Frontal cortex (tissue), 3 donors: ENCODE measurements at regions not wholly inside any gene's neighbourhood (a gene's known extent, or its start where the extent isn't known, plus 50 kb on each side); places are given as distances from the start of the nearest gene placed in this dataset.
A peak's percentile ranks its signal among the peaks of the same experiment; 100 is the strongest.
"Not testable (repeated sequence)": the region's sequence is repeated elsewhere in the genome, so short reads cannot be mapped to it uniquely, and the experiment has no call there.

ENCODE experiments used
- DNase-seq, 2 donors: peaks; one replicate each; pipeline ENCODE4 v3.0.0; 2012; ENCODE audit warnings: low spot score in 2 of 2
- FAIRE-seq: peaks from 2 replicates; lab custom pipeline; 2012; peaks lifted over from hg19 to GRCh38; lab: Jason Lieb, UNC
- donor health status: control.
- donor health status: control.
- donor health status: control.

DNA sequence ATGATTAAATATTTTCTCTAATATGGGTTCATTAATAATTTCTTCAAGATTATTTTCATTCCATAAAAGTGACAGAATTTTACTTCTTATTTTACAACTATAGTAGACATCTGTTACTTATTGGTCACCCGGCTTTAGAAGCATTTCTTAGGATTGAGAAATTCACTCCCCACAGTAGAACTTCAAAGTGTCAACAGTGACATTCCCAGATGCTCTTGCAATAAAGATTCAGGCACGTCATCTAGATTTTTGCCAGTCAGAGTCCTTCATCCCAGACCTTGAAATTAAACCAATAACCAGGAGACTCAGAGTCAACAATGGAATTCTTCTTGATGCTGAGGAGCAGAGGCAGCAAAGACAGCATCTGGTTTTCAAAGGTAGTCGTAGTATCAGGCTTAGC lies 190.8 kb downstream of the VGLL3 start:
- no peak for DNase-seq
- FAIRE-seq = no peak

DNA sequence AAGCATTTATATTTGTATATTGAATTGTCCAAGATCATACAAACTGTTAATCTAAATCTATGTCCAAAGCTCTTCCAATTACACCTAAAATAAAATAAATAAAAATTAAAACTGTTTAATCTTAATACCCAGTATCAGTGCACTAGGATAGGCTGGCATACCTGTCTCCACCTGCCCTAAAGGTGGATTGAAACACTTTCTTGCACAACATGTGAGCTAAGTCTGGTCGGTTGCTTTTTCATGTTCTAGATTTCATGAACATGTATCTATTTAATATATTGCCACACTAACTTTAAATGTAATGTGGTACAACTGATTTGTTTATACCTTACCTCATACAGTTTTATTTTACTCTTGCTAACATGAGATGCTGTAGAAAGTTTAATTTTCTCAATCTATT lies 193.0 kb downstream of the VGLL3 start:
- FAIRE-seq (no peak), DNase-seq (no peak)

DNA sequence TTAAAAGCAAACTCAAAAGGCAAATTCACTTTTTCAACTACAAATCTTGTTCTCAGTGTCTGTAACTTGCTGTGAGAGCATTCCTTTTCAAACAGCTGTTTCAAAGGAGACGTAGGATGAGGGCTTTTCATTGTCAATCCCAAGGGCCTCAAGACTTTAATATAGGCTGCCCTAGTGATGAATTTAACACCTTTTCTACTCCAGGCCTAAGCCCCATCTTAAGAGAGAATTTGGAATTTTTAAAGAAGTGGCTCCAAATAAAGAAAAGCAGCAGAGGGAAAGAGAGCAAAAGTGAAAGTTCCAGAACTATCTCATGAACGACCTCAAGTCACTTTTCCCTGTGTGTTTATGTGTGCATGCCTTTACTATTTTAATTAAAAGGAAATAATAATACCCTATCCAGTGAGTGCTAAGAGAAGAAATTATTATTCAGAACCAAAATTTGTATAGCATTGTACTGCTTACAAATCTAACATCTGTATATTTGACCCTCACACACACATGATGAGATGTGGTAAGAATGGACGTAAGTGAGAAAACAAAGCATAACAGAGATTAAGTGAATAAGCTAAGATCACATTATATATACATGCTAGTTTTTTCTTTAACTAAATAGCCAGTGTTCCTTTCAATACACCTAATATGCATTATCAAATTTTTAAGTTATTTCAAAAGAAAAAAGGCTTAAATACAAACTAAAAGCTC lies 196.4 kb downstream of the VGLL3 start:
- DNase-seq (no peak), FAIRE-seq (no peak)

DNA sequence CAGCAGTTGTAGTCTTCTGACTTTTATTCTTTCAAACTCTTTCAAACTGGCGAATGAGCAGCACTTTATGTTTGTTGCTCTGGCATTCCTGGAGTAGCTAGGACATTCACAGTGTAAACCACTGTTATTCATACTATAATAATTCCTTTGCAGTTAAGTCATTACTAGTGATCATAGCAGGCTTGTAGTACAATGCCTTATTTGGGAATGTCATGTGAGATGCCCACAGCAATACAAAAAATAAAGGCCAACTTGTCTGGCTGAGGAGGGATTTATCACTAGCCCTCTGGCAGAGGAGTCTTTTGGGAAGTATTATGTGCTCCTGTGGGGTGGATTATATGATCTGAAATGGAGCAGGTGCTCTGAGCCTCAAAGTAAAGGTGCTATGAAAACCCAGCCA lies 197.2 kb downstream of the VGLL3 start:
- FAIRE-seq (no peak), DNase-seq (no peak)

DNA sequence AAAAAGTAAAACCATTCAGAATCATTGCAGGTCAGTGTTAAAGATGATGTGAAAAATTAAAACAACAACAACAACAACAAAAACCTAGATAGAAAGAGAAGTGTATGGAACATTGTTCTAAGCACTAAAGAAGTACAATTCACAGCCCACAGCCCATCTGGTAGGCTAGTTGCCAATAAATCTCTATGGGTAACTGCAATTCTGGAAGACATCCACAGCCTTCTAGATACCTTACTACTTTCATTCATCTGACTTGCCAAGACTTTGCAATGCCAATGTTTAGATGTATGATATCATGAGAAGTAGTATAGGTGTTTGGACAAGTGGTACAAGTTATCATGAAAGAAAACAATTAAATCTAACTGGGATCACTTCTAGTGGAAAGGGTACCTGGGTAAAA lies 198.6 kb downstream of the VGLL3 start:
- no peak for FAIRE-seq
- DNase-seq = no peak

DNA sequence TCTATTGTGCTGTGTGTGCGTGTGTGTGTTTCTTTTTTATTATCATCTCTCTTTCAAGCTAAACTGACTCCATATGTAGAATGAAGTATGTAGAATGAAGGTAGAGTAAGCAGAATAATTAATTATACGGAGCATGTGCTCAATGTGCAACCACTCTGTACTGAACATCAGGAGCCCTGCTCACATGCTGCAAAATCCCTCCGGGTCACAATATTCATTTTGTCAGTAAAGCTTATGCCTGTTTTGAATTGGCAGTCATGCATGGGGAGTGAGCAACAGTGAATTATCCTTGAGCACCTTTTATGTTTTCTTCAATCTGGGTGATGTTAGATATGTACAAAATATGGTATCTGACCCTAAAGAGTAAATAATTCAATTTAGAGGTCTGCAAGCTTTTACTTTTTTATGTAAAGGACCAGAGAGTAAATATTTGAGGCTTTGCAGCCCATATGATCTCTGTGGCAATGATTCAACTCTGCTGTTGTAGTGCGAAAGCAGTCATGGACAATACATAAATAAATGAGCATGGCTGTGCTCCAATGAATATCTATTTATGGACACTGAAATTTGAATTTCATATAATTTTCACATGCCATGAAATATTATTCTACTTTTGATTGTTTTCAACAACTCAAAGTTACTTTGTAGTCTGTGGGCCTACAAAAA lies 199.9 kb downstream of the VGLL3 start:
- FAIRE-seq (no peak), DNase-seq (no peak)

DNA sequence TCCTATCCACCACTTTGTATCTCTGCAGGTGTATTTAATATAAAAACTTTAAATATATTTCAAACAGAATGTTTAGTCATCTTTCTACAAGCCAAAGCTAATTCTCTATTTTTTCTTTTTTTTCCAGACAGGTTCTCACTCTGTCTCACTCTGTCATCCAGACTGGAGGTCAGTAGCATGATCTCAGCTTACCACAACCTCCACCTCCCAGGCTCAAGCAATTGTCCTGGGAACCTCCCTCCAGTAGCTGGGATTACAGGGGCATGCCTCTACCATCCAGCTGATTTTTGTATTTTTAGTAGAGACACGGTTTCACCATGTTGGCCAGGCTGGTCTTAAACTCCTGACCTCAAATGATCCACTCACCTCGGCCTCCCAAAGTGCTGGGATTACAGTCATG lies 202.6 kb downstream of the VGLL3 start:
- DNase-seq (no peak), FAIRE-seq (no peak)

DNA sequence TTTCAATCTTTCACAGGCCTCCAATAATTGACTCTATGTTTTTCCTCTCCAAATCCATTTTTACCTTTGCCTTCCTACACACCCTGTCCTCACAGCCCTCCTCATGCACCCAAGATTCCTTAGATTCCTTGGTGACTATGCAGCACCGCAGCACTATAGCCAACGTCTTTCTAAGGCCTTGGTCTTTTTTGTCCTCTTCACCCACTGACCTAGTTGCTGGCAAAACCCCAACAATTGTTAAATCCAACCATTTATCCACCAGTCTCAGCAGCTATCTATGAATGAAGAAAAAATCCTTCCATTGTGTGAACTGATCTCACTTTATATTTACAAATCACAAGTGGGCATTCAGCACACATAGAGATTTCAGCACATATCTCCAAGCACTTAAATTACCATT lies 203.9 kb downstream of the VGLL3 start:
- no peak for FAIRE-seq
- no peak for DNase-seq

DNA sequence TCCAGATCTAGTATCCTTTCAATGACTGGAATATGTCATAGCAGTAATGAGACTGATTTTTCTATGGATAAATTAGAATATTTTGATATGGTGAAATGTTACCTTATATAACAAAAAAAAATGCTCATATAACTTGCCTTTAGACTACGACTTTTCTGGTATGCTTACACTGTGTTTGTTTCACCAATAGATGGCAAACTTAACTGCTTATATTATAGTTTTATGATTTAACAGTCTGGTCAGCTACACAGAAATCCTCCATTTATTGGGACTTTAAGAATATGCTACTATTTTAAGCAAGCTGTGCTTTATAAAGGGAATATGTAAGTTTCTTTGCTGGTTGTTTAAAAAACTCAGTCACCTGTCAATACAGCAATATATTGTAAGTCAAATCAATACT lies 205.6 kb downstream of the VGLL3 start:
- DNase-seq = no peak
- peak; percentile 87 for FAIRE-seq

DNA sequence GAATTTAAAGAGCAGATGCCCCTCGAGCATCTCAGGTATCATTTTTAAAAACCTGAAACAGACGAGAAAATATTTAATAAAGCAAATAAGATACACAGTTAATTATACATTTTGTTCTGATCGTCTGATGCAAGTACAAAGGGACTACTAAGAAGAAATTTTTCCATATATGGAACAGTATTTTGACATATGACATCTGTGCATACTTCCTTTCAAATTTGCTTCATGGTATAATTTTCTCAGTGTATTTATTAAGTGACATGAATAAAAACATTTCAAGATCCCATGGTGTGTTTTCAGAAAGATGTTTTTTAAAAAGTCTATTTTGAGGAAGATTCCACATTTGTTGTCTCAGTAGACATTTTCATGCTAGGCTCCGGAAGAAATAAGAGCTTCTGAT lies 208.1 kb downstream of the VGLL3 start:
- FAIRE-seq = no peak
- no peak for DNase-seq

DNA sequence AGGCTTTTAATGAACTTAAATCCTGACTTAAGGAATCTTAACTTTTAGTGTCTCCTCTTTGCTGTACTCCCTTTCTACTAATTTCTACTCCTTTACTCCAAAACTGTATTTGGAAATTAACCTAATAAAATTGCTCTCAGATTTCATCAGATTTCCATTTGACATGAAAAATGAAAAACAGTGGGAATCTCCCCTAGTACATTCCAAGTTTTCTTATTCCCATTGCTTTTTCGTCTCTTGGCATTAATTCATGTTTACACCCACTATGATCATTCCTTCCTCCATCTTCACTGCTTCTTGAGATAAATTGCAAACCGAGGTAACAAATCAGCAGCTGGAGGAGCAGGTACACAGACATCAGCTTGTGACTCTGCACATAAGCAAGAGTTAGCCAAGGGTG lies 208.7 kb downstream of the VGLL3 start:
- no peak for FAIRE-seq

DNA sequence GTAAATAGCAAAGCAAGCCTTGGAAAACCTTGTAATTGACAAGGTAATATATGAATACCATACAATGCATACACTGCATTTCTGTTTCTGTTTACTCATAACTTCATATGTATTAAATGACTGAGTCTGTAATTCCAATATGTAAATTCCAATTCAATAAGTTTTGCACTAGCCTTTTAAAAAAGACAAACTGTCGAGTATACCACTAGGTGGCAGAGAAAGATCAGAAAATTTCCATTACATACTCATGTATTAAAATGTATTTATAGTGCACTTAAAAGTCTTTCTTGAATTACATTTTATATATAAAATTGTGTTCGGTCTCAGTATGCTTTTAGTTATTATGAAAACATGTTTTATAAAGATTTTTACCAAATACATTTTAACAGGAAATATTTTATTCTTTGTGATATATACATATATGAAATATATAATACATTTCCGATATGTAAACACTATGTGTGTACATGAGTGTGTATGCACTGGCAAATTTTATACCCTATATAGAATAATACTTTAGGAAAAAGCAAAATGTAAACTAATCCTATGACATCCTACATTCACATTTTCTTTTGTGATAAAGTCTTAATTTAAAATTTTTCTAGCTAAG lies 216.8 kb downstream of the VGLL3 start:
- peak; percentile 98 for FAIRE-seq
- peak in 1 of 2 donors; percentile 6 for DNase-seq

More for the DNA sequence above, 208.7 kb downstream of the VGLL3 start:
- no peak for DNase-seq

DNA sequence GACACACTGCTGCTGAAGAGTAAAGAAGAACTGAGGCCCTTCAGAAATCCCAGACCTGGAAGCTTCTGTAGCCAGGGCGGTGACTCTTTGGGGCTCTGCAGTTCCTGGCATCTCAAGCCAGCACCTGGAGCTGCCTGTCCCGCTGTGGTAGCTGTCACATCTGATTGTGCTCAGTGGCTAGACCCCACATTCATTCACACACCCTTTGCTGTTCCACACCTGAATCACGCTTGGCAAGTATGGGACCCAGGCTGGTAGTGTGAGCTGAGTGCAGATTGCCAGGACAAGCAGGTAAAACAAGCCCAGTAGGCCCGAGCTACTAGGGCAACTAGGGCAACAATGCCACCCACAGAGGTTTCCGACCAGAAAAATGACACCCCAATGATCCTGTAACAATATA lies 218.2 kb downstream of the VGLL3 start:
- FAIRE-seq (no peak), DNase-seq (no peak)

DNA sequence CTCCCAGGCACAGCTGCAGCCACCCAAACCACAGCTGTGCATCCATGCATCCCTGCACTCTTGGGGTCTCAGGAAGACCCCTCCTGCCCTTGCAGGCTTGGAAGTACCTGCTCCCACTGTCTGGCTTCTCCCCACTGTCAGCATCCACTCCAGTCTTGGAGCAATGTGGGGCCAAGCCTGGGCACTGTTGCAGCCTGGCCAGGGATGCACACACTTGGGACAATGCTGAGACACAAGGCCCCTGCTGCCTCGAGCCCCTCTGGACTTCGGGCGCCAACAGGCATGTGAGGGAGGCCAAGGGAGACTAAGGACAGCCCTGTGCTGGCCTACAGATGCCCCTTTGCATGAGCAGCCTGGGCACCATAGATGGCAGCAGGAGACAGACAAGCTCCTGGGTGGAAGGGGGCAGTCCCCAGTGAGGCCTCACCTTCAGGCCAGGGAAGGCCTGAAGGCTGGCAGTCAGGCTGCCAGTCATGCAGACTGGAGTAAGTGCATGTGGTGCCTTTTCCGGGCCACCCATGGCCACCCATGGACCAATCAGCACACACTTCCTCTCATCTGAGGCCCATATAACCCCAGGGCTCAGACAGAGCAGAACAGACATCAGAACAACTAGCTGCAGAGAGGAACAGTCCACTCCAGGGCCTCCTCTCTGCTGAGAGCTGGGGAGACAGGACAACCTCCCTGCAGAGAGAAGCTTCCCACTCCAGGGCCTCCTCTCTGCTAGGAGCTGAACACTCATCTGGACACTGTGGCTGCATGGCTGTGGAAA lies 219.0 kb downstream of the VGLL3 start:
- DNase-seq (no peak), FAIRE-seq (no peak)

DNA sequence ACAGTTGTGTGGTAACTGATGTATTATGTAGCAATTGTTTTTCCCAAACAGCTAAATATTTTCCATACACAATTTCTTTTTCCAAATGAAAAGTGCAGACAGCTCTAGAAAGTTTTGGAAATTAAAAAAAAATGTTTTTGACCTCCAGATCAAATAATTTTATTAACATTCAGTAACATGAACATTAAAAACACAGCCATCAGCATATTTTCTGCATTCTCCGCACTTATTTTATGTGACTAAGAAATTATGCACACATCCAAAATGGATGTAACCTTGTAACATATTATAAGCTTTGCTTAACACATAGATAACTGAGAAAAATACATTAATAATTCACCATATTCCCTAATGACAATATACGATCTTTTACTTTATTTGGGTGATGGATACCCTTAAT lies 224.6 kb downstream of the VGLL3 start:
- no peak for FAIRE-seq
- DNase-seq = no peak

DNA sequence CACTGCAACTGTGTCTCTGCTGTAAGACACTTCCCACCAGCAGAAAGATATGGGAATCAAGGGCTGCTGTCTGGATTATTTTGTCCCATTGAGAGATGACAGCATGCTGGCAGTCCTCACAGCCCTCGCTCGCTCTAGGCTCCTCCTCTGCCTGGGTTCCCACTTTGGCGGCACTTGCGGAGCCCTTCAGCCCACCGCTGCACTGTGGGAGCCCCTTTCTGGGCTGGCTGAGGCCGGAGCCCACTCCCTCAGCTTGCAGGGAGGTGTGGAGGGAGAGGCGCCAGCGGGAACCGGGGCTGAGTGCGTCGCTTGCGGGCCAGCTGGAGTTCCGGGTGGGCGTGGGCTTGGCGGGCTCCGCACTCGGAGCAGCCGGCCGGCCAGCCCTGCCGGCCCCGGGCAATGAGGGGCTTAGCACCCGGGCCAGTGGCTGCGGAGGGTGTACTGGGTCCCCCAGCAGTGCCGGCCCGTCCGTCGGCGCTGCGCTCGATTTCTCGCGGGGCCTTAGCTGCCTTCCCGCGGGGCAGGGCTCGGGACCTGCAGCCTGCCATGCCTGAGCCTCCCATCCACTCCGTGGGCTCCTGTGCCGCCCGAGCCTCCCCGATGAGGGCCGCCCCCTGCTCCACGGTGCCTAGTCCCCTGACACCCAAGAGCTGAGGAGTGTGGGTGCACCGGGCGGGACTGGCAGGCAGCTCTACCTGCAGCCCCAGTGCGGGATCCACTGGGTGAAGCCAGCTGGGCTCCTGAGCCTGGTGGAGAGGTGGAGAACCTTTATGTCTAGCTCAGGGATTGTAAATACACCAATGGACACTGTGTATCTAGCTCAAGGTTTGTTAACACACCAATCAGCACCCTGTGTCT lies 233.4 kb downstream of the VGLL3 start:
- DNase-seq, FAIRE-seq: not testable (repeated sequence)

DNA sequence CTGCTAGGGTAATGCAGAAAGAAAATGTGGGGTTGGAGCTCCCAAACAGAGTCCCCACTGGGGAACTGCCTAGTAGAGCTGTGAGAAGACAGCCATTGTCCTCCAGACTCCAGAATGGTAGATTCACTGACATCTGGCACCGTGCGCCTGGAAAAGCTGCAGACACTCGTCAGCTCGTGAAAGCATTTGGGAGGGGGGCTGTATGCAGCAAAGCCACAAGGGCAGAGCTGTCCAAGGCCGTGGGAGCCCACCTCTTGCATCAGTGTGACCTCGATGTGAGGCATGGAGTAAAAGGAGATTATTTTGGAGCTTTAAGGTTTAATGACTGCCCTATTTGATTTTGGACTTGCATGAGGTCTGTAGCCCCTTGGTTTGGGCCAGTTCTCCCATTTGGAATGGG lies 242.9 kb downstream of the VGLL3 start:
- FAIRE-seq (no peak), DNase-seq (no peak)

DNA sequence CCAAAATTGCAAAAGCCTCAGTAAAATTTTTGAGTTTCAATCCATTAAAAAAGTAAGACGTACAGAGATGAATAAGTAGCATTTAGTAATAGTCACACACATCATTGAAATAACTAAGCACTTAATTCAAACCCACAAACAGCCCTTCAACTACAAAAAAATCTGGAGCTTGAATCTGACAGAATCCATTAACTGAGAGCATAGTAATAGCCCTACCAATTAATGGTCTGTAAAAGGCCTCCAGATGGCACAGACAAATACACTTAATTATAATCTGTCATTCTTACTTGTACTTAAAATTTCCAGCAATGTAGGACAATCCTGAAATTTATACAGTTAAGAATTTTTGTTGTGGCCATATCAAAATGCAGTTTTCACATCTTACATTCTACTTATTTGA lies 246.9 kb downstream of the VGLL3 start:
- DNase-seq (no peak), FAIRE-seq (no peak)

DNA sequence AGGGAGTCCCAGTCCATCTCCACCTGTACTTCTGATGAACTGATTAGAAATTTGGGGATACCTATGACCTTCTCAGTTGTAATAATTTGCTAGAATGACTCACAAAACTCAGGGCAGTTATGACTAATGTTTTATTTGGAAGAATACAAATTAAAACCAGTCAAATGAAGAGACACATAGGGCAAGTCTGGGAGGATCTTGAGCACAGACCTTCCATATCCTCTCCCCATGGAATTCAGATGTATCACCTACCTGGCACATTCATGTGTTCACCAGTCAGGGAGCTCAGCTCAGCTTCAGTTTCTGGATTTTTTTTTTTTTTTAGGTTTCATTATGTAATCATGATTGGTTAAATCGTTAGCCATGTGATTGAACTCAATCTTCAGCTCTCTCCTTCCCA lies 247.7 kb downstream of the VGLL3 start:
- no peak for FAIRE-seq

DNA sequence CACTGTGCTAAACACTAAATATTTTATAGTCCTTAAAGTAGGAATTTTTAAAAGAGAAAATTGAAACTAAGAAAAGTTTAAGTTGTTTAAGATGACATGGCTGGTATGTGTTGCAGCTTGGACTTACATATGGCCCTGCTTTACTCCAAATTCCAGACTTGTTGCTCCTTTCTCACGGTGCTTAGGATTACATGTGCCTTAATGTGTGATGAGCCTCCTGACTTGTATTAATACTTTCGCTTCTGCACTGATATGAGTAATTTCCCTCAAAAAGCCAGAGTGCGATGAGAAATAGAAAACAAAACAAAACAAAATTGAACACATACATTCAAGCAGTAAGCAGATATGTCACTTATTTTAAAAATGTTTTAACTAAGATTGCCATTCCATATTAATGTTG lies 250.2 kb downstream of the VGLL3 start:
- no peak for FAIRE-seq

More for the DNA sequence above, 247.7 kb downstream of the VGLL3 start:
- no peak for DNase-seq

More for the DNA sequence above, 250.2 kb downstream of the VGLL3 start:
- no peak for DNase-seq
